ENCODE measurements at regions not wholly inside any gene's neighbourhood (a gene's known extent, or its start where the extent isn't known, plus 50 kb on each side); places are given as distances from the start of the nearest gene placed in this dataset.

DNA sequence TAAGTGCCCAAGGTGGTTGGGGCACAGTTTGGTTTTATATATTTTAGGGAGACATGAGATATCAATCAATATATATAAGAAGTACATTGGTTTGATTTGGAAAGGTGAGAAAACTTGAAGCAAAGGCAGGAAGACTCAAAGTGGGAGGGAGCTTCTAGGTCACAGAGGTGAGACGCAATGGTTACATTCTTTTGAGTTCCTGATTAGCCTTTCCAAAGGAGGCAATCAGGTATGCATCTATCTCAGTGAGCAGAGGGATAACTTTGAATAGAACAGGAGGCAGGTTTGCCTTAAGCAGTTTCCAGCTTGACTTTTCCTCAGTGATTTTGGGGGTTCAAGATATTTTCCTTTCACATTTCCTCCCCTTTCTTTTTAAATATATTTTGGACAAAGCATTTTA is 58.0 kb upstream of the SLC35F1 start:
- no peaks in the 10 kb centered on the region for H3K4me1 ChIP-seq
- peaks cover 0 to 6% of the 10 kb centered on the region in 2 donors for H3K9me3 ChIP-seq
- no peak overlapping the region for H3K4me3 ChIP-seq
- H3K27ac ChIP-seq: no peak overlapping the region
- DNase-seq: no peak
- no peaks in the 10 kb centered on the region for H3K27me3 ChIP-seq
- TF ChIP-seq, protein P1, sequence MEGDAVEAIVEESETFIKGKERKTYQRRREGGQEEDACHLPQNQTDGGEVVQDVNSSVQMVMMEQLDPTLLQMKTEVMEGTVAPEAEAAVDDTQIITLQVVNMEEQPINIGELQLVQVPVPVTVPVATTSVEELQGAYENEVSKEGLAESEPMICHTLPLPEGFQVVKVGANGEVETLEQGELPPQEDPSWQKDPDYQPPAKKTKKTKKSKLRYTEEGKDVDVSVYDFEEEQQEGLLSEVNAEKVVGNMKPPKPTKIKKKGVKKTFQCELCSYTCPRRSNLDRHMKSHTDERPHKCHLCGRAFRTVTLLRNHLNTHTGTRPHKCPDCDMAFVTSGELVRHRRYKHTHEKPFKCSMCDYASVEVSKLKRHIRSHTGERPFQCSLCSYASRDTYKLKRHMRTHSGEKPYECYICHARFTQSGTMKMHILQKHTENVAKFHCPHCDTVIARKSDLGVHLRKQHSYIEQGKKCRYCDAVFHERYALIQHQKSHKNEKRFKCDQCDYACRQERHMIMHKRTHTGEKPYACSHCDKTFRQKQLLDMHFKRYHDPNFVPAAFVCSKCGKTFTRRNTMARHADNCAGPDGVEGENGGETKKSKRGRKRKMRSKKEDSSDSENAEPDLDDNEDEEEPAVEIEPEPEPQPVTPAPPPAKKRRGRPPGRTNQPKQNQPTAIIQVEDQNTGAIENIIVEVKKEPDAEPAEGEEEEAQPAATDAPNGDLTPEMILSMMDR (IDR thresholded peaks at IDR 0.05): no peak
- no peak for TF ChIP-seq POLR2A (IDR thresholded peaks at IDR 0.05)
- intact Hi-C loops (cut with DNase I; ENCODE audit: low total_unique reads): no loop called here
- H3K36me3 ChIP-seq: no peaks in the 10 kb centered on the region

Data from uterus (tissue), 3 donors.